Breast epithelium (tissue), 4 donors: ENCODE measurements at regions not wholly inside any gene's neighbourhood (a gene's known extent, or its start where the extent isn't known, plus 50 kb on each side); places are given as distances from the start of the nearest gene placed in this dataset.

ENCODE experiments used
- DNase-seq, 2 donors: peaks; one replicate each; pipeline ENCODE4 v3.0.0-alpha.2; 2019; ENCODE audit warnings: low spot score in 2 of 2
- H3K27ac ChIP-seq, 2 donors: fragments of 200-600 bp; sonication (generic) in 1 of 2; one replicate each; pipeline ENCODE4 v1.5.1; 2016 to 2019; ENCODE audit warnings: mild to moderate bottlenecking in 1 of 2
- H3K27me3 ChIP-seq, 2 donors: fragments of 200-600 bp; sonication (generic) in 1 of 2; one replicate each; pipeline versions ENCODE4 v1.5.1 to v1.6.0; 2017 to 2019; ENCODE audit warnings: control low read depth in 1 of 2, mild to moderate bottlenecking in 1 of 2
- H3K36me3 ChIP-seq: fragments of 200-600 bp; one replicate; pipeline ENCODE4 v1.5.1; 2019
- H3K4me1 ChIP-seq, 2 donors: fragments of 200-600 bp; sonication (generic); one replicate each; pipeline ENCODE4 v1.5.1; 2016 to 2019; ENCODE audit warnings: control low read depth in 1 of 2
- H3K4me3 ChIP-seq, 3 donors: fragments of 200-600 bp; sonication (generic); 1 replicate in 2 of 3; 2 replicates in 1 of 3; pipeline ENCODE4 v1.5.1; 2016 to 2019; ENCODE audit warnings: mild to moderate bottlenecking in 3 of 3, moderate library complexity in 2 of 3
- H3K9me3 ChIP-seq, 2 donors: fragments of 200-600 bp; sonication (generic) in 1 of 2; one replicate each; pipeline ENCODE4 v1.5.1; 2016 to 2019; ENCODE audit warnings: control low read depth in 1 of 2
- POLR2A ChIP-seq: fragments of 450-650 bp; IDR thresholded peaks from one replicate; pipeline ENCODE4 v1.6.1; 2016; ENCODE audit warnings: antibody characterized with exemption, mild to moderate bottlenecking, moderate library complexity
- POLR2AphosphoS5 ChIP-seq, 3 donors: sonication (generic); formaldehyde crosslinking; IDR thresholded peaks; one replicate each; pipeline ENCODE4 v1.6.1; 2017; ENCODE audit warnings: antibody characterized with exemption in 3 of 3
- intact Hi-C: fragments of 100-400 bp; cut with DNase I; formaldehyde crosslinking; loops from one replicate; pipeline ENCODE4 v1.15.1; 2023; ENCODE audit warnings: low total_unique reads
- TF ChIP-seq, protein P1 (sequence below), 3 donors: fragments of 450-650 bp; IDR thresholded peaks; one replicate each; pipeline ENCODE4 v1.5.1; 2016 to 2017; ENCODE audit warnings: antibody characterized with exemption in 3 of 3, mild to moderate bottlenecking in 3 of 3, moderate library complexity in 3 of 3

- TF ChIP-seq POLR2A: no peak
- TF ChIP-seq POLR2AphosphoS5 (IDR thresholded peaks at IDR 0.05): no peak
- TF ChIP-seq, protein P1, sequence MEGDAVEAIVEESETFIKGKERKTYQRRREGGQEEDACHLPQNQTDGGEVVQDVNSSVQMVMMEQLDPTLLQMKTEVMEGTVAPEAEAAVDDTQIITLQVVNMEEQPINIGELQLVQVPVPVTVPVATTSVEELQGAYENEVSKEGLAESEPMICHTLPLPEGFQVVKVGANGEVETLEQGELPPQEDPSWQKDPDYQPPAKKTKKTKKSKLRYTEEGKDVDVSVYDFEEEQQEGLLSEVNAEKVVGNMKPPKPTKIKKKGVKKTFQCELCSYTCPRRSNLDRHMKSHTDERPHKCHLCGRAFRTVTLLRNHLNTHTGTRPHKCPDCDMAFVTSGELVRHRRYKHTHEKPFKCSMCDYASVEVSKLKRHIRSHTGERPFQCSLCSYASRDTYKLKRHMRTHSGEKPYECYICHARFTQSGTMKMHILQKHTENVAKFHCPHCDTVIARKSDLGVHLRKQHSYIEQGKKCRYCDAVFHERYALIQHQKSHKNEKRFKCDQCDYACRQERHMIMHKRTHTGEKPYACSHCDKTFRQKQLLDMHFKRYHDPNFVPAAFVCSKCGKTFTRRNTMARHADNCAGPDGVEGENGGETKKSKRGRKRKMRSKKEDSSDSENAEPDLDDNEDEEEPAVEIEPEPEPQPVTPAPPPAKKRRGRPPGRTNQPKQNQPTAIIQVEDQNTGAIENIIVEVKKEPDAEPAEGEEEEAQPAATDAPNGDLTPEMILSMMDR (IDR thresholded peaks at IDR 0.05): no peak
- Histone ChIP-seq H3K4me3 (no peak overlapping the region), H3K9me3 (no peaks in the 10 kb centered on the region), H3K27me3 (no peaks in the 10 kb centered on the region), H3K4me1 (no peaks in the 10 kb centered on the region), H3K36me3 (no peaks in the 10 kb centered on the region), H3K27ac (no peak overlapping the region)
- intact Hi-C loops: no loop called here
- DNase-seq: no peak
These were observed 698.5 kb downstream of the NR4A2 start for GRCh38 chr2:155633887-155634570.

DNA sequence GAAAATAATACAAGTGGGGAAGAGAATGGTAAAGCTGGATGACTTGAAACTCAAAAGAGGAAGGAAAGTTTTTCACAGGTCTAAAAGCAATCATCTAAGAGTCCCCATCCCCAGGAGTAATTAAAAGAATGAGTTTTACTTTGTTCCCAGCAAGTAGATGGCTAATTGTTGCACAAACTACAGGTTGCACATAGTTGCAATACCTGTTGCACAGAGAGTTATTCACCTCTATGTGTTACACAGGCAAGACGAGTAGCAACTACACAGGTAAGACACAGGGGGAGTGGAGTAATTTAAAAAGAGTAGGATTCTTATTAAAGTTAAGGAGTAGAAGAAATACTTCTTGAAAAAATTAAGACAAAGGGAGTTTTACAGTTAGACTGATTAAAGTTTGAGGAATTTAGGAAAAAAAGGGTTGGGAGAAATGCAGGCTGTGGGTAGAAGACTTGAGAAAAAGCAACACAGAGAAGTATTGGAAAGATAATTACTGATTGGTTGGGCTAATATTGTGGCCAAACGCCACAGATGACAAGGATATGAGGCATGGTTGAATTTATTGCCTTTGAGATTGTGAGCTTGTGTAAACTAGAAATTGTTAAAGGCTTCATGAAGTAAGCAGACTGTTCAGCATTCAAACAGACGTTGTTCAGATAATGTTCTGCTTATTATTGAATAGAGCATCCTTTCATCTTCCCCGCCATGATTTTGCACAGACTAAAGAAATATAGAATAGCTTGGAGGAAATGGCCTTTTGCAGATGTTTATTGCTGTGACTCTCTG is 699.3 kb downstream of the NR4A2 start:
- H3K4me1 ChIP-seq: no peaks in the 10 kb centered on the region
- no peaks in the 10 kb centered on the region for H3K27me3 ChIP-seq
- no peak overlapping the region for H3K27ac ChIP-seq
- TF ChIP-seq POLR2AphosphoS5 (IDR thresholded peaks at IDR 0.05): no peak
- TF ChIP-seq POLR2A: no peak
- TF ChIP-seq, protein P1 (IDR thresholded peaks at IDR 0.05): no peak
- no peaks in the 10 kb centered on the region for H3K36me3 ChIP-seq
- no peak for DNase-seq
- no peak overlapping the region for H3K4me3 ChIP-seq
- intact Hi-C loops: no loop called here
- no peaks in the 10 kb centered on the region for H3K9me3 ChIP-seq

DNA sequence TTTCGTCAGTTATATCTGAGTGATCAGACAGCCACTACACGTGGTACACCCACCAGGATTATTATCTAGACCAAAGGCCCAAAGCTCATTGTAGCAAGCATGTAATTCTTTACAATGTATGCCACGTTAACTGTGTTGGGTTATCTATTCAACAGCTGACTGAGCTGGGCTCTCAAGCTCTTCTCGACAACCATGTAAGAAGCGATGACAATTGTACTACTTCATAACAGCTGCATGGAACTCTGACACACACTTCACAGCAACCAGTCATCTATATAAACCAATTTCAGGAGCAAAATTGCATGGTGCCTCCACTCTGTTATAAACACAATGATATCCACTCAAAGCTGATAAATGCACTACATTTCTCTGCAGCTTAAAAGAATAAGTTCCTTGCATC is 701.8 kb downstream of the NR4A2 start:
- Histone ChIP-seq H3K36me3 (no peaks in the 10 kb centered on the region), H3K4me1 (no peaks in the 10 kb centered on the region), H3K27me3 (no peaks in the 10 kb centered on the region), H3K4me3 (no peak overlapping the region), H3K9me3 (peaks cover 0 to 2% of the 10 kb centered on the region in 2 donors), H3K27ac (no peak overlapping the region)
- TF ChIP-seq POLR2AphosphoS5 (IDR thresholded peaks at IDR 0.05) (no peak), POLR2A (no peak)
- TF ChIP-seq, protein P1 (IDR thresholded peaks at IDR 0.05): no peak
- no peak for DNase-seq
- intact Hi-C loops: no loop called here

DNA sequence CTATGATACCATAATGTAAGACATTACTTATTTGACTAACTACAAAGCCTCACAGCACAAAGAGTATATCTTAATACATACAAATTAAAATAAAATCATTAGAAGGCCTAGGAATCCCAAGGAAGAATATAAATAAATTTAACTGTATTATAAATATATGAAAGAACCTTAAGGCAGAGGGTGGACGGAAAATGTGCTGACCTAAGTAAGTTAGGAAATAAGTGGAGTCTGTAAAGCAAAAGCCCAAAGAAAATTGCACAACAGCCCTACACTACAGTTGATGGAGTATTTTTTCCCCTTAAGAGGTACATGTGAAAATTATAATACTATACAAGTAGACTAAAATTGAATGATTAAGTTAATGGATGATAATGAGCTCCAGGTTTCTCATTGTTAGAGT is 710.1 kb downstream of the NR4A2 start:
- no peak for DNase-seq
- Histone ChIP-seq H3K36me3 (no peaks in the 10 kb centered on the region), H3K4me3 (no peak overlapping the region), H3K4me1 (no peaks in the 10 kb centered on the region), H3K27me3 (no peaks in the 10 kb centered on the region), H3K27ac (no peak overlapping the region), H3K9me3 (peaks cover 0 to 2% of the 10 kb centered on the region in 2 donors)
- no peak for TF ChIP-seq POLR2A
- intact Hi-C loops: no loop called here

DNA sequence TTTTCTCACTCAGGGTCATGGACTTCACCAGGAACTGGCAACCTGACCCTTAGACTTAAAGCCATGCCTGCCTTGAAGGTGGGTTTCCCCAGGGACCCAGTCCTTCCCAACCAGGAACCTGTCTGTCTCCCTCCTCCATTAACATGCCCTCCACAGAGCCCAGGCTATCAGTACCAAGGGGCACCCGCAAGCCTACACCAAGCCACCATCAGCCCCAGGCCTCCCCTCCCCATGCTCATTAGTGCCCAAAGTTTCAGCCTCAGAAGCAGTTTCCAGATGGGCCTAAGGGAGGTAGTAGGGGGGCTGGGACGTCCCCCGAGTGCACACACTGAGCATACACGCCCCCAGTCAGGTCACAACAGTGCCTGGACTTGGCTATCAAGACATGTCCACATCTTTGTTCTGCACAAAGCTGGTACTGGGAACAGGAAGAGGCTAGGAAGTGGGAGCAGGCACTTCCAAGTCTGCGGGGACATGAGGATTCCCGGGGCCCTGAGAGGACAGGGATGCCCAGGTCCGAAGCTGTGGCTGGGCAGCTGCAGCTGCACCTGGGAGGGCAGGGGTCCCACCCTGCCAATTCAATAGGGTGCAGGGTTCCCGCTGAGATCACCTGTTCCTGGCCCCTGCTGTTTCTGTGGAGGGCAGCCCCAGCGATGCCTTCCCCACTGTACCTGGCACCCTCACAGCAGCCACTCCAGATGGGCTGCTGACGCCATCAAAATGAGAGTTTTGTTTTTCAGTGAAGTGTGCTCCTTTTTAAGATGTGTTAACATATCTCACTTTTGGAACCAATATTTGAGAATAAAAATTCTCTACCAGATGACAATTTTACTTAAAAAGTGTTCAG is 731.4 kb downstream of the NR4A2 start:
- intact Hi-C loops: no loop called here
- Histone ChIP-seq H3K9me3 (peaks cover 4 to 14% of the 10 kb centered on the region in 2 donors), H3K4me1 (no peaks in the 10 kb centered on the region), H3K36me3 (no peaks in the 10 kb centered on the region), H3K27me3 (no peaks in the 10 kb centered on the region), H3K27ac (no peak overlapping the region), H3K4me3 (no peak overlapping the region)
- TF ChIP-seq POLR2A (no peak), POLR2AphosphoS5 (IDR thresholded peaks at IDR 0.05) (no peak)
- TF ChIP-seq, protein P1 (IDR thresholded peaks at IDR 0.05): no peak
- no peak for DNase-seq
